HT1080 (cell line): ENCODE measurements at regions not wholly inside any gene's neighbourhood (a gene's known extent, or its start where the extent isn't known, plus 50 kb on each side); places are given as distances from the start of the nearest gene placed in this dataset.
"Not testable (repeated sequence)": the region's sequence is repeated elsewhere in the genome, so short reads cannot be mapped to it uniquely, and the experiment has no call there.

Experiments used
- DNase-seq: peaks from one replicate; pipeline ENCODE4 v3.0.0-alpha.2; 2015; ENCODE audit warnings: low read depth

GRCh38 chr18:22503803-22504202 lies 86.1 kb upstream of the CTAGE1 start:
- no peak for DNase-seq

GRCh38 chr18:22504251-22505030 lies 86.7 kb upstream of the CTAGE1 start:
- DNase-seq = peak; percentile 69

- peak; percentile 15 for DNase-seq
Measured at GRCh38 chr18:22505141-22505591, 87.5 kb upstream of the CTAGE1 start.

GRCh38 chr18:22507055-22507454 lies 89.3 kb upstream of the CTAGE1 start:
- DNase-seq = no peak

GRCh38 chr18:22509423-22509822 lies 91.7 kb upstream of the CTAGE1 start:
- no peak for DNase-seq

GRCh38 chr18:22510697-22511096 lies 93.0 kb upstream of the CTAGE1 start:
- DNase-seq = no peak

GRCh38 chr18:22513721-22514481 lies 96.2 kb upstream of the CTAGE1 start:
- DNase-seq = no peak

GRCh38 chr18:22514655-22515054 lies 96.9 kb upstream of the CTAGE1 start:
- DNase-seq = no peak

GRCh38 chr18:22515250-22515649 lies 97.5 kb upstream of the CTAGE1 start:
- no peak for DNase-seq

- no peak for DNase-seq
Measured at GRCh38 chr18:22517356-22517755, 99.6 kb upstream of the CTAGE1 start.

GRCh38 chr18:22521026-22521707 lies 103.5 kb upstream of the CTAGE1 start:
- DNase-seq = no peak

GRCh38 chr18:22523481-22523880 lies 105.8 kb upstream of the CTAGE1 start:
- no peak for DNase-seq

- no peak for DNase-seq
Measured at GRCh38 chr18:22524783-22525182, 107.1 kb upstream of the CTAGE1 start.

- no peak for DNase-seq
Measured at GRCh38 chr18:22525313-22525712, 107.6 kb upstream of the CTAGE1 start.

- DNase-seq = no peak
Measured at GRCh38 chr18:22525883-22526282, 108.2 kb upstream of the CTAGE1 start.

- DNase-seq = no peak
Measured at GRCh38 chr18:22528291-22528690, 110.6 kb upstream of the CTAGE1 start.

- not testable (repeated sequence) for DNase-seq
Measured at GRCh38 chr18:22534706-22535105, 117.0 kb upstream of the CTAGE1 start.

GRCh38 chr18:22536558-22536957 lies 118.8 kb upstream of the CTAGE1 start:
- no peak for DNase-seq

GRCh38 chr18:22538426-22538825 lies 120.7 kb upstream of the CTAGE1 start:
- no peak for DNase-seq

GRCh38 chr18:22539051-22539765 lies 121.5 kb upstream of the CTAGE1 start:
- DNase-seq = no peak

- no peak for DNase-seq
Measured at GRCh38 chr18:22541232-22541631, 123.5 kb upstream of the CTAGE1 start.
